Spleen (tissue), 11 donors: ENCODE measurements at regions not wholly inside any gene's neighbourhood (a gene's known extent, or its start where the extent isn't known, plus 50 kb on each side); places are given as distances from the start of the nearest gene placed in this dataset.

Experiments
- DNase-seq: peaks from one replicate; pipeline ENCODE4 v3.0.0-alpha.2; 2020
- H3K27ac ChIP-seq, 8 donors: fragments of 200-600 bp; sonication (generic) in 7 of 8; 1 replicate in 4 of 8; 2 replicates in 4 of 8; pipeline versions ENCODE4 v1.5.0 to v1.8.0; 2016 to 2021; ENCODE audit warnings: inconsistent platforms in 4 of 8, mild to moderate bottlenecking in 4 of 8, moderate library complexity in 1 of 8
- H3K27me3 ChIP-seq, 7 donors: fragments of 200-600 bp; sonication (generic) in 6 of 7; replicated peaks in 1 of 7; 1 replicate in 4 of 7; 2 replicates in 3 of 7; pipeline versions ENCODE4 v1.5.0 to v1.8.0; 2016 to 2021; ENCODE audit warnings: inconsistent platforms in 3 of 7, mild to moderate bottlenecking in 1 of 7
- H3K36me3 ChIP-seq, 6 donors: fragments of 200-600 bp; sonication (generic) in 5 of 6; 1 replicate in 4 of 6; 2 replicates in 2 of 6; pipeline versions ENCODE4 v1.5.0 to v1.8.0; 2016 to 2021; ENCODE audit warnings: inconsistent platforms in 2 of 6
- H3K4me1 ChIP-seq, 6 donors: fragments of 200-600 bp; sonication (generic) in 5 of 6; 1 replicate in 3 of 6; 2 replicates in 3 of 6; pipeline versions ENCODE4 v1.5.0 to v1.8.0; 2016 to 2021; ENCODE audit warnings: inconsistent platforms in 3 of 6
- H3K4me3 ChIP-seq, 8 donors: fragments of 200-600 bp; sonication (generic) in 7 of 8; 1 replicate in 4 of 8; 2 replicates in 4 of 8; pipeline versions ENCODE4 v1.5.0 to v1.8.0; 2016 to 2021; ENCODE audit warnings: inconsistent platforms in 4 of 8, mild to moderate bottlenecking in 4 of 8, moderate library complexity in 2 of 8
- H3K9me3 ChIP-seq, 8 donors: fragments of 200-600 bp; sonication (generic) in 7 of 8; 1 replicate in 4 of 8; 2 replicates in 4 of 8; pipeline versions ENCODE4 v1.5.0 to v1.8.0; 2016 to 2021; ENCODE audit warnings: inconsistent platforms in 4 of 8
- CTCF ChIP-seq, 11 experiments: fragments of 200-600 bp in 7 of 11; fragments of 450-650 bp in 4 of 11; sonication (generic) in 4 of 11; IDR thresholded peaks in 8 of 11; conservative IDR thresholded peaks in 3 of 11; 1 replicate in 7 of 11; 2 replicates in 4 of 11; pipeline versions ENCODE4 v1.4.0 to v1.8.0; 2016 to 2021; ENCODE audit warnings: antibody characterized with exemption in 11 of 11, inconsistent platforms in 4 of 11, mild to moderate bottlenecking in 1 of 11
- POLR2A ChIP-seq, 3 donors: fragments of 450-650 bp; IDR thresholded peaks; one replicate each; pipeline ENCODE4 v1.5.1; 2017; ENCODE audit warnings: antibody characterized with exemption in 3 of 3, mild to moderate bottlenecking in 1 of 3
- POLR2AphosphoS5 ChIP-seq, 3 donors: sonication (generic); formaldehyde crosslinking; IDR thresholded peaks; one replicate each; pipeline ENCODE4 v1.5.1; 2017; ENCODE audit warnings: antibody characterized with exemption in 3 of 3
- WGBS, 5 donors: extraction: QIAGEN DNeasy Blood & Tissue Kit in 3 of 5; methylation state at CpG; one replicate each; pipeline versions ENCODE4 v1.1.5 to v1.1.7; 2013 to 2018; 5-methylcytosine and 5-hydroxymethylcytosine counted together
- intact Hi-C: fragments of 100-400 bp; cut with DNase I; formaldehyde crosslinking; loops from one replicate; pipeline ENCODE4 v1.15.0; 2023; ENCODE audit warnings: low total_unique reads
- donor health status: healthy with polysubstance abuse.
- donor health status: DM: no; HTN: no; CAD: no; lungs with moderate emphysema.
- donor health status: DM: no; HTN: no; CAD: no.
- donor health status: Bipolar disorder and iron deficiency.
- donor health status: healthy.
- donor health status: DM: no; HTN: no; CAD: no.
- donor health status: DM: yes; HTN: yes; CAD: no.

DNA sequence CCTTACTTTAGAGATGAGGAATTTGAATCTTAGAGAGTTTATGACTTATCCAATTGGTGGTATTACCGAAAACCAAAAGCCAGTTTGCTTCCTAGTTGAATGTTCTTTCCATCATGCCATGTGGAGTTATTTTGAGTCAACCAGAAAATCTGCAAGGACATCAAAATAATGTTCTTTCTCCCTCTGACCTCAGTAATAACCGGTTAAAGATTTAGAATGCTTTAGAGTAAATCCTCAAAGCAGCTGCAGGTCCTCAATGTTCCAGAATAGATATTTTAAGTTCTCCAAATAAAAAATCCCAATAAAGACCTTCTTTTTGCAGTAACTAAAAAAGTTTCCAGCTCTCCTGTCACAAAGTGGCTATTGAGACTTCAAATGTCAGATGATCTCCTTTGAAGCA lies 396.6 kb downstream of the ADAMTS20 start:
- Histone ChIP-seq H3K9me3 (no peaks in the 10 kb centered on the region), H3K4me3 (no peak overlapping the region), H3K27ac (peak overlapping the region in 1 of 8 donors; percentile 18), H3K36me3 (no peaks in the 10 kb centered on the region), H3K4me1 (no peaks in the 10 kb centered on the region), H3K27me3 (no peaks in the 10 kb centered on the region)
- no peak for DNase-seq
- intact Hi-C loops: no loop called here
- 63 to 82% (median 71%) methylated on average over 2 of the region's 2 CpGs for WGBS, 5 donors
- TF ChIP-seq POLR2A (IDR thresholded peaks at IDR 0.05) (no peak), POLR2AphosphoS5 (IDR thresholded peaks at IDR 0.05) (no peak), CTCF (IDR thresholded peaks at IDR 0.05 in 8 of 11, conservative IDR thresholded peaks at IDR 0.05 in 3 of 11) (no peak)

GRCh38 chr12:43154498-43155045 lies 397.4 kb downstream of the ADAMTS20 start:
- Histone ChIP-seq H3K4me3 (no peak overlapping the region), H3K4me1 (no peaks in the 10 kb centered on the region), H3K36me3 (no peaks in the 10 kb centered on the region), H3K27me3 (no peaks in the 10 kb centered on the region), H3K27ac (peak overlapping the region in 1 of 8 donors; percentile 18), H3K9me3 (no peaks in the 10 kb centered on the region)
- WGBS, 5 donors: 68 to 89% (median 85%) methylated on average over 5 of the region's 5 CpGs
- intact Hi-C loops: no loop called here
- no peak for DNase-seq
- TF ChIP-seq POLR2A (IDR thresholded peaks at IDR 0.05): no peak

GRCh38 chr12:43151441-43151981 lies 400.5 kb downstream of the ADAMTS20 start:
- H3K9me3 ChIP-seq: no peaks in the 10 kb centered on the region
- no peak for DNase-seq
- H3K36me3 ChIP-seq: no peaks in the 10 kb centered on the region
- TF ChIP-seq POLR2AphosphoS5 (IDR thresholded peaks at IDR 0.05): no peak
- no peak for TF ChIP-seq POLR2A (IDR thresholded peaks at IDR 0.05)
- TF ChIP-seq CTCF (IDR thresholded peaks at IDR 0.05 in 8 of 11, conservative IDR thresholded peaks at IDR 0.05 in 3 of 11): no peak
- WGBS, 5 donors: 62 to 86% (median 80%) methylated on average over 4 of the region's 4 CpGs
- H3K4me3 ChIP-seq: no peak overlapping the region
- H3K27ac ChIP-seq: no peak overlapping the region
- intact Hi-C loops: no loop called here
- H3K4me1 ChIP-seq: peaks cover 0 to 2% (median 0%) of the 10 kb centered on the region in 6 donors
- no peaks in the 10 kb centered on the region for H3K27me3 ChIP-seq

- Histone ChIP-seq H3K27me3 (no peaks in the 10 kb centered on the region), H3K36me3 (no peaks in the 10 kb centered on the region), H3K27ac (peak overlapping the region in 3 of 8 donors; percentile 5 to 36 (median 25)), H3K4me3 (no peak overlapping the region), H3K4me1 (peaks cover 0 to 2% (median 0%) of the 10 kb centered on the region in 6 donors), H3K9me3 (no peaks in the 10 kb centered on the region)
- no peak for DNase-seq
- intact Hi-C loops: no loop called here
- WGBS, 5 donors: 67 to 80% (median 79%) methylated on average over 2 of the region's 2 CpGs
- TF ChIP-seq POLR2AphosphoS5 (IDR thresholded peaks at IDR 0.05): no peak
- TF ChIP-seq CTCF (IDR thresholded peaks at IDR 0.05 in 8 of 11, conservative IDR thresholded peaks at IDR 0.05 in 3 of 11): no peak
- TF ChIP-seq POLR2A (IDR thresholded peaks at IDR 0.05): no peak
Observed at GRCh38 chr12:43148691-43149090, 403.3 kb downstream of the ADAMTS20 start.
